CD4-positive, alpha-beta T cell treated with Interferon alpha-2 for 1 hour (primary cell): ENCODE measurements at regions not wholly inside any gene's neighbourhood (a gene's known extent, or its start where the extent isn't known, plus 50 kb on each side); places are given as distances from the start of the nearest gene placed in this dataset.
A peak's percentile ranks its signal among the peaks of the same experiment; 100 is the strongest.
"Not testable (repeated sequence)": the region's sequence is repeated elsewhere in the genome, so short reads cannot be mapped to it uniquely, and the experiment has no call there.

Experiments
- DNase-seq, 2 donors: peaks; one replicate each; pipeline ENCODE4 v3.0.0-alpha.2; 2020 to 2022

DNA sequence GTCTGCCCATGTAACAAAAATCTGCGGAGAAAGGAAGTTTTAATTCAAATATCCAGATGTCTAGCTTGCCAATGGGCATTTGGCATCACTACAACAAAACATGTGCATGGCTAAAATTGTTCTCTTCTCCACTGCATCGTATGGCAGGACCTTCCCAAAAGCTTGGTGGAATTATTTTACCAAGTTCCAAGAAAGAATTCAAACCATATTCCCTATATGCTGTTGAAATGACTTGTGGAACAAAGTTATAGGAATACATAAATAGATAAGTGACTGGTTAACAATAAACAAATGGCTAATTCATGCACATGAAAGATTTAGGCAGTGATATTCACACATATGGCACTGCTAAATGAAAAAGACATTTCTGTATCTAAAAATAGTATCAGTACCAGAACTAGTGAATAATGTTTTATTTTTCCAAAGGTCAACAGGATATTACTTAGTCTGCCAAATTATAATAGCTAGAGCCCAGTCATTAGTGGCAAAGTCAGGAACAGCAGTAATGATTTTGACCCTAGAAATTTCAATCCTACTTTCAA lies 425.4 kb upstream of the VRK2 start:
- DNase-seq, result no peak

DNA sequence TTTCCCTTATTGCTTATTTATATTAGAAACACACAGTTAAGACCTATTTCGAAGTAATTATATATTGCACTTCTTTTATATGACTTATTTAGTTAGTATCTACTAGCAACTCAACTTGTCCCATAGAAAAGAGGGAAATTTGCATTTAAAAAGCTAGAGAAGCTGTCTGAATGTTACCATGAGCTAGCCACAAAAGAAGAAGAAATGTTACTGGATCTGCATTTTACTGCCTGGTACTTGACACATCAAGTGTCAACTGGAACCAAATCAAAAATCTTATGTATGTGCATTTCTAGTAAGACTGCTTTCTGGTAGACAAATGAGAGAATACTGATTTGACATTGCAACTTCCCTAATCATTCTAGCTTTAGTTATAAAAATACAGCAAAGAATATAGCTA lies 424.6 kb upstream of the VRK2 start:
- no peak for DNase-seq

DNA sequence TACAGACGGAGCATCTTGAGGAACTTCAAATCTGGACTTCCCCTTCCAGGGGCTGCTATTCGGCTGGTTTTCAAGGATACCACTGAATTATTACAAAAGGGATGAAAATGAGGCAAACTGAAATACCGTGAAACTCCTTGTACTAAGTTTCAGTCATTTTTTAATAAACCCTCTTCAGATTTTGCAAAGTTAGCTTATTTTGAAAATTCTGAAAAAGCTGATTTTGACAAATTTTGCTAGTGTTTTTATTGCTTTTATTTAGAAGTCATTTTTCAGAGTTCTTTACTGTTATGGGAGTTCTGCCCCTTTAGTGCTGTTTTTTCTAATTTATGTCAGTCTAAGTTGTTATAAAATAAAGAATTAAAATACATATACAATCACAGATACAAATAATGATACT lies 390.4 kb upstream of the VRK2 start:
- DNase-seq, result no peak

DNA sequence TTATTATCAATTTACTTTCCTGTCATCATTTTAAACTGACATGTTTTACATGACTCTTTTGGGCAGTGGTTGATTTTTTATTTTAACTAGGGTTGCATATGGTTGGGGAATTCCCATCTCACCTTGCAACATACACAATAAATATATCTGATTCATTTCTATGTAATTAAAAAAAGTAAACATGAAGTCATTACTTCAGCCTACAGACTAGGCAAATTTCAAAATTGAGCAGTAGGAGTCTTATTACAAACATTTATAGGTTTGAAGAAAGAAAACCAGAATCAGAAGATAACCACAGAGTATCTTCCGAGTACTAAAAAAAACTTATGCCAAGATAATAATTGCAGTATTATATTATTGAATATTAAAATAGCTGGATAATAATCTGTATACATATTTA lies 377.0 kb upstream of the VRK2 start:
- no peak for DNase-seq

DNA sequence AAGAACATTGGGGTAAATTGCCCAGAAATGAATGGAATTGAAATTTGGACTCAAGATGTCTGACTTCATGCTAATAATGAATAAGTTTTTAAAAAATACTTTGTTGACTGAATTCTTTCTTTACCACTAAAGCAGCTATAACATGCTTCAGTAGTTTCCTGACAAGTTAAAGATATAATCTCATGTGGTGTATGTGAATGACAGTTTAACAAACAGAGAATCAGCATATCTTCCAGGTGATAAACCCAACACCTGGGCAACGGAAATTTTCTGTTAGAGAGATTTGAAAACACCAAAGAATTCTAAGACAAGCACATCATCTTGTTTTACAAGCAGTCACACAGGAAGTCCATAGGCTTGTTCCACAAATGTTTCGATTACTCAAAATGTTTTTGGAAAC lies 372.6 kb upstream of the VRK2 start:
- no peak for DNase-seq

DNA sequence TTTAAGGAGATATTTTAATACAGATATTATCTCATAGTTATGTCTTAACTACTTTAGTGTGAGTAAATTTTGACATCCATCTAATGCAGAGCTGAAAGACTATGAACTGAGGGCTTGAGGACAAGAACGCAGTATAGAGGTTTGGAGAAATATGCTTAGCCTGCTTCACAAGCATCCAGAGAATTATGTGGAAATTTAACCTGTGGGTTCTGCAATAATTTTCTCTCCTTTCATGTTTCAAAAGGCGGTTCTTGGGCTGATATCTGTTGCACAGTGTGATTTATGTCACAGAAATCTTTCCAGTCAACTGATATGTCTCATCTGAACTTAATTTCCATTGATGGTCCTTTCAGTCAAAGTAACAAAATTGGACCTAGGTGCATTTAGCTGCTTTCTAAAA lies 371.9 kb upstream of the VRK2 start:
- DNase-seq, result no peak

DNA sequence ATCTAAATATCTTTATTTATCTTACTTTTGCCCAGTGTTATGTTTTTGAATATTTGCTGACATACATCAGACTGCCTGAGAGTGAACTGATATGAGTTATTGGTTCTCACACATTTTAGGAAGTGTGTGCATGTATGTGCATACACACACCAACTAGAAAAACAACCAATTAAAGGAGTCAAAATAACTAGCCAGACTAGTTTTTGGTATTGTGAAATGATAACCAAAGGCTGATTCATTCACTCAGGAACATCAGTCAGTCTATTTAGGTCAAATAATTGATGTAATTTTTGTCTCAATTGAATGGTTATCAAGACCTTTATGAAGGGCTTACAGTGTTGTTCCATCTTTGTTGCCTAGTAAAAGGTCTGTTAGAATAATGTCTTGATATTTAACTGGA lies 369.3 kb upstream of the VRK2 start:
- no peak for DNase-seq

DNA sequence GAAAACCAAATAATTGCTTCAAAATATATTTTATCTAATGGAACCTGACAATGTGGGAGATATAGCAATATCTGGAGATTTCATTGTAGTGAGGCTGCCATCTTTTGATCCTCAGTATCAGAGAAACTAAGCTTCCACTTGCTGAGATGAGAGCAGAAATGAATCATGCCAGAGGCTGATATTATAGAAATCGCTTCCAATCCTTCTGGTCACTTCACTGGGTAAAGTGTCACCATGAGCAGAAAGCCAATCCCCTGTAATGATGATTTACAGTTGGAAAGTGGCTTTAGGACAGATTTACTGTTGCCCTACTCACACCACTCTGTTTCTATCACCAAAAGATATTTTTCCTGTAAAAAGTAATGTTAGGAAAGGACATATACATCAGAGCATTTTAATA lies 365.0 kb upstream of the VRK2 start:
- DNase-seq, result no peak

DNA sequence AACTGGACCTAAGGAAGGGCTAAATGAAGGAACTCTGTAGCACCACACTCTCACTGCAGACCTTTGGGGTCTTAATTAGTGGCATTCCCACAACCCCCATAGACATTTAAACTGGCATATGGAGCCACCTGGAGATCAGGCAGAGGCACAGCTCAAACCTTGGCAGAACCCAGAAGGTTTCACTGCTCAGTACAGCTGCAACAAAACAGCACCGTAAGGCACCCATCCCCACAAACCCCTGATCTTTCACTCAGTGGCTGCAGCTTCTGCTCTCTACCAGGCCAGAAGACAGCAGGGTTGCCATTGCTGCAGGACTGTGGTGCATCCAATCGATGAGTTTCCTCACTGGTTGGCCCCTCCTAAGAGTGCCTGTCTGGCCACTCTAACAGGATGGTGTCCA lies 361.6 kb upstream of the VRK2 start:
- DNase-seq, result no peak

DNA sequence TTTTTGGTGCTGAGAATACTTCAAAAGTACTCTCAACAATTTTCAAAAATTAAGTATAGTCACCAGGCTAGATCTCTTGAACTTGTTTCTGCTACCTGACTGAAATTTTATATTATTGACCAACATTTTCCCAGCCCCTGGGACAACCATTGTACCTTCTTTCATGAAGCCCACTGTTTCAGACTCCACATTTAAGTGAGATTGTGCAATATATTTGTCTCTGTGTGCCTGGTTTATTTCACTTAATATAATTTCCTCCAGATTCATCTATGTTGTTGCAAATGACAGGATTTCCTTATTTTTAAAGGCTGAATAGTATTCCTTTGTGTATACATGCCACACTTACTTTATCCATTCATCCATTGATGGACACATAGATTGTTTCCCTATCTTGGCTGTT lies 354.2 kb upstream of the VRK2 start:
- no peak for DNase-seq

DNA sequence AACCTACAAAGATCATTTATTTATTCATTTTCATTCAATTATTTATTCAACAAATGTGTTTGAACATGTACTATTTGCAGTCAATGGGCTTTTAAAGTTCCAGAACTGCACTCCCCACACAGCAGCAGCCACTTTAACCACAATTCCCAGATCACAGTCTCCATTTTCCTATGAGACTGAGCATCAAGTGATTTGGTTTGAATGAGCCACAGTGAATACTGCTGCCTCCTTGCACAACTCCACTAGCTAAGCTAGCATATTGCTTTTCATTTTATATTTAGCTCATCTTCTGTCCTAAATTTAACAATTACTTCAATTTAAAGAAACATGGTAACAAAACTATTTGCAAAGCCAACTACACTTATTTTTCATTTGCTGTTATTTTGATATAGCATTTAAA lies 353.4 kb upstream of the VRK2 start:
- no peak for DNase-seq

DNA sequence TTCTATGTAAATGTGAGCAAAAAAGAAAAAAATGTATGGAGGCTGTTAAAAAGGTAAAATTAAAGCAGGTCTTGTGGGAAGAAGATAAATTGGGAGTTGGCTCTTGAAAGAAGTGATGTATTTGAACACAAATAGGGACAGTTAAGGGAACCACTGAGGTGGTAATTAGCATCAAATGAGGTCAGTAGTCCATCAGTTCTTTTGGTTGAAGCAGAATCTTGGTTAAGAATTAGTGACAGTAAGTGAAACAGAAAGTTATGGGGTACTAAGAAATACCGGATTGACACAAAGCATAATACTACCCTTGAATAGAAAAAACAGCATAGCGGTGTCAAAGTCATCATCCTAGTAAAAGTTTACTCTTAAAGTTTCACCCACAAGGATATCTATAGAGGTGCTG lies 352.6 kb upstream of the VRK2 start:
- no peak for DNase-seq

DNA sequence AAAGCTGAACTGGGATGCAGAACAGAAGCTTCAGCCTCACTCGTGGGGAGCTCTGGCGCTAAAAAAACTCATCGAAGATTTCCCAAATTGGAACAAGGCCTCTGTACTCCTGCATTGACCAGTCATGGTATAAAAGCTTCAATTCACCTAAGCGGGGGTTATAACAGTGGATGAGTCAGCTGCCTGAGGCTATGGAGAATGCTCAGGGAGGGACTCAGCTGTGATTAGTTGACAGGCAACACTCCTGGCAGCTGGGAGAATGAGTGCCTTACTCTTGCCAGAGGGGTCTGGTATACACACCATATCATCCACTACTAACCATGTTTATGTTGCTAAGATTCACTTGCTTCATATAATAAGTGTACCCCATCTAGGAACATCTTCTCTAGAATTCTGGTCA lies 350.6 kb upstream of the VRK2 start:
- DNase-seq, result no peak

DNA sequence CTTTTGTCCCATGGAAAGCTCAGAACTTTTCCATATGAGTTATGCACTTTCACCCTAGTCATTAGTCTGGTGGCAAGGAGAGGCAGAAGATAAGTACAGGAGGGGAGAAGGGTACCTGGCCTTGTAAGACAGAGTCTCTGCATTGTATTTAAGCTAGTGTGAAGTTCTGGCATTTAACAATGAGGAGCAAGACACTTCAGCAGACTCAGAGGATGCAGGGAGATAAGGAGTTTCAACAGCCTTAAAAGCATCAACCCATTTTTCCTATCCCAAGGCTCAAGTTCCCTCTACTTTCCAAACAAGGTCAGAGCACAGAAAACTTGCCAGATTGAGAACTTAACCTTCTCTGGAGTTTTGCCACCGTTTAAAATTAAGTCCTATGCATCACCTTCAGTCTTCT lies 348.2 kb upstream of the VRK2 start:
- DNase-seq, result no peak

DNA sequence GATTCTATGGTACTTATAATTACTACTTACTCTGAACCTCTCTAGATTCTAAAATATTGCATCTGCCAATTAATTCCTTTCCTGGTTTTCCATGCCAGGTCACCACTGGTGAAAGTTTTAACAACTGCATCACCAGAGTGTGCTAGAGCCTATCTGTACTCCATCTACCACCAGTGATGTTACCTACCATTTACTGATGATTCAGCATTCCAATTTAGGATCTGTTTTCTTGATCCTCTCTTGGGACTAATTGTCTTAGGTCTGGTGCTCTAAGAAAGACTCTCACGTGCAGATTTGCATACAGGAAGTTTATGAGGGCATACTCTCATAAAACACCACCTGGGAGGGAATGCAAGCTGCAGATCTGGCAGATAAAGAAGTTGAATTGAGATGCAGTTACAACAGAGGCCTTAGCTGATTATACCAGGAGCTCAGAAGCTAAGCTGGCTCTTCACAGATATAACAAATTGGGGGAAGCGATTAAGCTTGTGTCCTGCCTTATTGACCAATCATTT lies 347.6 kb upstream of the VRK2 start:
- DNase-seq, result no peak

DNA sequence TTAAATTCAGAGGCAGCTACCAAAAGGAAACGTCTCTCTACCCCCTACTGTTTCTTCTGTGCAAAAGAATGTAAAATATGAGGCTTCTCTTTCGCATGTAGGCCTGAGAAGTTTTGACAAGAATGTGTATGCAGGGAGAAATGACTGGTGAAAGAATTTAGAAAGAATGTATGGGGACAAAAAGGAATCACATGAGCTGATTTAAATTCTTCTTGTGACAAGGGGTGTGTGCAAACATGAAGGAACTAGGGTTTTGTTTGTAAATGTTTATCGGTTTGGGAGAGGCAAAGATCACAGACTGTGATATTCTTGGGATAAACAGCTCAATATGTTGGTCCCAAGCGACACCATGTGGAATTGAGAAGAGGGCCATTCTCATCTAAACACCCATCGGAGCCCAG lies 345.2 kb upstream of the VRK2 start:
- DNase-seq, result no peak

DNA sequence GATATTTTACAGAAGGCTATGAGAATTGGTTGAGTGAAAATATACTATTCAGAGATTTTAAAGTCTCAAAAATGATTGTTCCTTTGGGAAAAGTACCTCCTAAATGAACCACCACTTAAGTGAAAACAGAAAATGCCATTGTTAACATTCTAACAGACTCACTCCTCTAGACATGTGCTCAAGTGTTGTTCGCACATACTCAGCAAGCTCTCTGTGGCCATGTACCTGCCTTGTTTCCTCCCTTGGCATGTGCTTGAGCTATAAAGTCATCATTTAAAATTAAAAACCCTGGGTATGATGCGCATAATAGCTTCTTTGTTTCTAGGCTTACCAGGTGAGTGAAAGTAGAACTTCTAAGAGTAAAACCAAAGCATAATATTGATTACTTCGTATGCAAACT lies 343.2 kb upstream of the VRK2 start:
- no peak for DNase-seq

DNA sequence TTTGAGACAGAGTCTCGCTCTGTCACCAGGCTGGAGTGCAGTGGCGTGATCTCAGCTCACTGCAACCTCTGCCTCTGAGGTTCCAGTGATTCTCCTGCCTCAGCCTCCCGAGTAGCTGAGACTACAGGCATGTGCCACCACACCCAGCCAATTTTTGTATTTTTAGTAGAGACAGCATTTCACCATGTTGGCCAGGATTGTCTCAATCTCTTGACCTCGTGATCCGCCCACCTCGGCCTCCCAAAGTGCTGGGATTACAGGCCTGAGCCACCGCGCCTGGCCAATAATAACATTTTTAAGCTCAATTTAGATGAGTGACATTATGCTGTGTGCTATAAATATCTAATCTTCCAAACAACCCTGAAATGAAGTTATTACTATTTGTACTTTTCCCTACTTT lies 338.8 kb upstream of the VRK2 start:
- DNase-seq, result not testable (repeated sequence)

DNA sequence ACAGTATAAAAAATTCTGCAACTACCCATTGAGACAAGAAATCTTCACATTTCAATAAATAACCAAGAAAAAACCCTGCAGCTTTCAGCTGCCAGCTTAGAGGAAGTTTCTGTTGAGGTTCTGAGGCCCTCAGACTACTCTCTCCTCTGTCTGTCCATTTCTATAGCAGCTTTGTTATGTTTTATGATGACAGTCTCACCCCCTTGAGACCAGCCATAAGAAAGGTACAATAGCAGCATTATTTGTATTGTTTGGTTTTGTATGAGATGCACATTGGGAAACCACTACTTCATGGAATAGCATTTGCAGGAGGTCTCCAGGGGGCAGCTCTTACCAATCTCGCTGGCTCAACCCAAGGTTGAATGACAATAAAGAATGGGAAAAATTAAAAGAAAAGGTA lies 334.6 kb upstream of the VRK2 start:
- DNase-seq, result no peak

DNA sequence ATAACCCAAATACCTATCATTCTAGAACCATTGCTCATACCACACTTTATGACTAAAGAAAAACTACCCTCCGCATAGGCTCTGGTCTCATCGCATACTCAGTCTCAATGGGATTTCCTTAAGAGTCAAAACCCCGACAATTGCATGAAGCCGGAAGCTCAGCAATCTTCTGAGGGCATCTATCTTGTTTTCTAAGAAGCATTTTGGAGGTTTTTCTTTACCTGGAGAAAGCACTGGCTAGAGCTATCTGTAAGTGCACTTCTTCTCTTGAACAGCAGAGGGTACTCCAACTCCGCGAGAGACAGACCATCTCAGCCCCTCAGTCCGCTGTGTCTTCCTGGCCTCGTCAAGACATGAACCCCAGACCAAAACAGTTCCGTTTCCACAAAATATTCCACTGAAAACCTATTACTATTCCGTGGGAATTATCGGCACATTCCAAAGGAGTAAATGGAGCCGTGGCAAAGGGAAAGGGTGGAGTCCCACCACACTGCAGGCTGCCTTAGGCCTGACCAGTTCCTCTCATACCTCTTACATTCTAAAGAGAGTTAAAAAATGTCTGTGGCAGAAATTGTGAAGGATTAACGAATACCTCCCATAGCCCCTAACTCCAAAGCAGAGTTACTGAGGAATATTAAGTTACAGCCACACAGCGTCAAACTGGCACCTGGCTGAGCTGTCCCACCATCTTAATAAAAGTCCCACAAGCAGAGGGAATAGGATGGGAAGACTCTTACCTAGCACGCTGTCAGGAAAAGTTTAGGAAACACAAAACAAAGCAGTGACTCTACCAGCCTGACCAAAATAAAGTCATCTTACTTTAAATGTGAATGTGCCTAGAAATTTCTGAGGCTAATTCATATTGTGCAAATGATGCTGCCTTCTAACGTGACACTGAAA lies 325.6 kb upstream of the VRK2 start:
- DNase-seq, result peak; percentile 2 to 30

DNA sequence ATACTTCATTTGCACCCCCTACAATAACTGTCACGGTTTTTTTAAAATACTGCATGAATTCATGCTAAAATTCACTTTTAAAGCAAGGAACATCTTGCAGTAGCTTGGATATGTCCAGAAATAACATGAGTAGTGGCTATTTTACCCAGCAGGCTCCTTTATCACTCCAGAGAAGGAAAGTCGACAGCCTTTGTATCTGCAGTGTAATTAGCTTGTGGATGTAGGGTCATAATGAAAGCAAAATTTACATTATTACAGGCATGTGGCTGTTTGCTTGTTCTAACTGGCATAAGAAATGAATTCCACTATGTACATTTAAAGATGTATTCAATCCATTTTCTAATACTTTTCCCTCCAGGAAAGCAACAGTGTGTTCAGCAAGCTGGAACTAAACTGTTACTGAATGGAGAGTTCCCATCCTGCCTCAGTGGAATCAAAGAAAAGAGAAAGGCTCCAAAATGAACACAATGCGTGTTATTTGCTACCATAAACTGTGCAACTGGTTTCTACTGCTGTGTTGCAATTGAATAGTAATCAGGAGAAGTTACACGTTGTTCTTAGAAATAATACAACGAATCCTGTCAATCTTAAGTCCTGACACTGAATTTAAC lies 321.2 kb upstream of the VRK2 start:
- no peak for DNase-seq

DNA sequence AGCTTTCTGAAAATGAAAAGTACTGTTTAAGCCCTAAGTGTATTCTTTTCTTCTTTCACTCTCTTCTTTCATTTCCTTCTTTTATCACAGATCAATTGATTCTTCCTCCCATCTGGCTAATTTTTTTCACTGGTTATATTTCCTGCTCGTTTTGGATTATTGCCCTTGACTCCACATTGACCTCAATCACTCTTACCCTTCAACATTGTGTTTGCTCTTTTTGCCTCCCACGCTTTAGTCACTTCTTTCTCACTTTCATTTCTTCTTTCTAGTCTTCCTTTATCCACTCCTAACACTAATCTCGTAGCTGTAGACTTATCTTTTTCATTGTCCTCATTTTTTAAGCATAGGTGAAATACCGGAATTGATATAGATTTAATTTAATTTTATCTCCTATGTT lies 320.3 kb upstream of the VRK2 start:
- no peak for DNase-seq

DNA sequence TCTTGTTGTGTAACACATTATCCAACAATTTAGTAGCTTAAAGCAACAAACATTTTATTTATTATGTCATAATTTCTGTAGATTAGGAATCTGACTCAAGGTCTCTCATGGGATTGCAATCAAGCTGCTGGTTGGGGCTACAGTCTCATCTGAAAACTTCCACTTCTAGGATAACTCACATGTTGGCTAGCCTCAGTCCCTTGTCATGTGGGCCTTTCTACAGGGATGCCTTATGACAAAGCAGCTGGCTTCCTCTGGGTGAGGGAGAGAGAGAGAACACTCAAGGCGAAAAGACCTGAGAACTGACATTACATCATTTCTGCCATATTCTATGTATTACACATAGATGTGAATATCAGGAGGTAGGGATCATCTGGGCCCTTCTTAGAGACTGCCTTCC lies 317.9 kb upstream of the VRK2 start:
- no peak for DNase-seq

DNA sequence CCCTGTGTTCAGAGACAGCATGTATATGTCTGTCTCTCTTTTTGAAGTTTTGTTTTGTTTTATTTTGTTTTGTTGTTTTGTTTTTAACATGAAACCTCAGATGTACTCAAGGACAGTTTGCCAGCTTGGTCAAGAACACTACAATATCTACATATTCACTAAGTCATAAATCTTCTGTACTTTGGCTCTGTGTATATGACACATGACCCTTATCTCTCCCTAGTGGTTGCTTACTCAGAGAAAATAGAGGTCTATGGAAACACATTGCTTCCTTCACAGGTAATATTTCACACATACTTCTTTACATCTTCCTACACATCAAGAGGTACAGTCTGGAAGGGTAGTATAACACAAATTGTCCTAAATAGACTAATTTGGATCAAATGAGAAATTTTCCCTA lies 312.6 kb upstream of the VRK2 start:
- no peak for DNase-seq
